HepG2 (cell line): ENCODE measurements at regions not wholly inside any gene's neighbourhood (a gene's known extent, or its start where the extent isn't known, plus 50 kb on each side); places are given as distances from the start of the nearest gene placed in this dataset.

Experiments
- ATAC-seq: fragments of 200-7000 bp; cut with Tn5 transposase; 3 replicates; pipeline ENCODE4 v1.9.1; 2020; ENCODE audit warnings: mild to moderate bottlenecking, moderate library complexity
- BruUV-seq: library from RNA; stranded (reverse); fragments of 400-500 nt; replicated peaks from 2 replicates; lab custom pipeline; 2021; lab: Mats Ljungman, UMichigan
- CTCF ChIA-PET: fragments of 300-600 bp; formaldehyde crosslinking; extraction: SDS; loops from one replicate; lab custom pipeline; 2021; ENCODE audit warnings: low total read pairs, inconsistent platforms, low intra/inter-chr PET ratio; lab: Yijun Ruan, JAX
- POLR2A ChIA-PET: fragments of 350-600 bp; sonication (Branson Sonifier 250); formaldehyde crosslinking; loops from one replicate; lab custom pipeline; 2020; ENCODE audit warnings: antibody characterized with exemption, inconsistent platforms; lab: Yijun Ruan, JAX
- DNase-seq: peaks from one replicate; pipeline ENCODE4 v3.0.0-alpha.2; 2015; ENCODE audit warnings: low spot score
- FAIRE-seq: peaks from 3 replicates; lab custom pipeline; 2011; peaks lifted over from hg19 to GRCh38; lab: Jason Lieb, UNC
- H2AFZ ChIP-seq: one replicate; pipeline ENCODE4 v1.6.1; 2011; ENCODE audit warnings: low read length, inconsistent platforms
- H3K27ac ChIP-seq: fragments of 300-600 bp; 3 replicates; pipeline ENCODE4 v1.8.0; 2011; ENCODE audit warnings: mixed run types, mild to moderate bottlenecking, mixed read lengths, low read length, inconsistent platforms; ENCODE audit not compliant: insufficient read depth; ENCODE audit errors: extremely low read length
- H3K27me3 ChIP-seq, 2 experiments: fragments of 200-600 bp in 1 of 2; 2 replicates in 1 of 2; 3 replicates in 1 of 2; pipeline versions ENCODE4 v1.6.0 to v1.8.0; 2011; ENCODE audit warnings: low read length in 2 of 2, mild to moderate bottlenecking in 2 of 2, moderate library complexity in 2 of 2, inconsistent platforms in 1 of 2; ENCODE audit not compliant: insufficient read depth in 2 of 2, control insufficient read depth in 1 of 2
- H3K36me3 ChIP-seq, 2 experiments: fragments of 200-600 bp in 1 of 2; replicated peaks in 1 of 2; 2 replicates in 1 of 2; 3 replicates in 1 of 2; pipeline versions ENCODE4 v1.5.1 to v1.8.0; 2011; ENCODE audit warnings: low read length in 2 of 2, inconsistent platforms in 1 of 2; ENCODE audit not compliant: insufficient read depth in 2 of 2, control insufficient read depth in 1 of 2
- H3K4me1 ChIP-seq: 2 replicates; pipeline ENCODE4 v1.5.1; 2012; ENCODE audit warnings: low read length, inconsistent platforms; ENCODE audit not compliant: insufficient read depth
- H3K4me2 ChIP-seq: 2 replicates; pipeline ENCODE4 v1.6.0; 2011; ENCODE audit warnings: low read depth, low read length, inconsistent platforms
- H3K4me3 ChIP-seq, 3 experiments: fragments of 200-600 bp in 1 of 3; sonication (generic), shearing (Covaris generic) in 1 of 3; replicated peaks in 1 of 3; 2 replicates each; pipeline ENCODE4 v1.5.1; 2011 to 2016; ENCODE audit warnings: low read length in 3 of 3, inconsistent platforms in 2 of 3, low read depth in 2 of 3, mild to moderate bottlenecking in 2 of 3, control low read depth in 1 of 3, mixed read lengths in 1 of 3; ENCODE audit not compliant: insufficient read depth in 1 of 3
- H3K79me2 ChIP-seq: one replicate; pipeline ENCODE4 v1.6.1; 2011; ENCODE audit warnings: low read length, inconsistent platforms; ENCODE audit not compliant: insufficient read depth
- H3K9ac ChIP-seq: 2 replicates; pipeline ENCODE4 v1.6.0; 2011; ENCODE audit warnings: mild to moderate bottlenecking, low read depth, low read length, inconsistent platforms; ENCODE audit not compliant: insufficient read depth
- H3K9me3 ChIP-seq: 2 replicates; pipeline ENCODE4 v1.5.1; 2012; ENCODE audit warnings: mild to moderate bottlenecking, low read length
- H4K20me1 ChIP-seq: 2 replicates; pipeline ENCODE4 v1.6.0; 2011; ENCODE audit warnings: inconsistent platforms, mild to moderate bottlenecking, low read length, moderate library complexity; ENCODE audit not compliant: insufficient read depth
- IKZF1 ChIP-seq: fragments of 450-650 bp; IDR thresholded peaks from 2 replicates; pipeline ENCODE4 v1.7.1; 2016
- MYNN ChIP-seq: sonication (generic); formaldehyde crosslinking; IDR thresholded peaks from 2 replicates; pipeline ENCODE4 v1.4.0; 2020; ENCODE audit warnings: mild to moderate bottlenecking, low read depth, missing genetic modification reagents
- NKX3-1 ChIP-seq: sonication (generic); formaldehyde crosslinking; IDR thresholded peaks from 2 replicates; pipeline ENCODE4 v1.5.0; 2020; ENCODE audit warnings: missing genetic modification reagents
- PRDM15 ChIP-seq: sonication (generic); formaldehyde crosslinking; IDR thresholded peaks from 2 replicates; pipeline ENCODE4 v1.4.0; 2020; ENCODE audit warnings: missing genetic modification reagents
- REL ChIP-seq: sonication (generic); formaldehyde crosslinking; conservative IDR thresholded peaks from 2 replicates; pipeline ENCODE4 v1.8.0; 2022; ENCODE audit warnings: mild to moderate bottlenecking, missing genetic modification reagents, moderate library complexity
- SOX5 ChIP-seq: IDR thresholded peaks from 2 replicates; pipeline ENCODE4 v1.6.1; 2016; ENCODE audit warnings: borderline replicate concordance
- ZNF235 ChIP-seq: sonication (generic); formaldehyde crosslinking; IDR thresholded peaks from 2 replicates; pipeline ENCODE4 v1.8.1; 2023; ENCODE audit warnings: mild to moderate bottlenecking, missing genetic modification reagents, borderline replicate concordance
- ZNF850 ChIP-seq: sonication (generic); formaldehyde crosslinking; conservative IDR thresholded peaks from 2 replicates; pipeline ENCODE4 v1.9.0; 2021; ENCODE audit warnings: mild to moderate bottlenecking, missing genetic modification reagents
- ZXDC ChIP-seq: sonication (generic); formaldehyde crosslinking; IDR thresholded peaks from 2 replicates; pipeline ENCODE4 v1.5.0; 2020; ENCODE audit warnings: mild to moderate bottlenecking, missing genetic modification reagents
- WGBS: methylation state at CpG from one replicate; pipeline ENCODE4 v1.1.6; 2017; ENCODE audit warnings: low lambda C conversion rate; 5-methylcytosine and 5-hydroxymethylcytosine counted together
- in situ Hi-C: cut with HindIII; loops from 2 replicates; pipeline ENCODE4 v1.10.0; 2017; ENCODE audit warnings: low pct_unique_long_range_greater_than_20kb; ENCODE audit not compliant: extremely low pct_ligation_motif_present
- intact Hi-C: fragments of 100-400 bp; cut with micrococcal nuclease; formaldehyde crosslinking; loops from one replicate; pipeline ENCODE4 v1.10.0; 2022; ENCODE audit not compliant: unreplicated experiment

- CTCF ChIA-PET = no interaction called here
- WGBS = 49% methylated on average over 10 of the region's 10 CpGs
Measured at GRCh38 chr4:24226023-24226422, 336.2 kb upstream of the PPARGC1A start.

More at GRCh38 chr4:24226023-24226422, 336.2 kb upstream of the PPARGC1A start:
- no peaks in the 10 kb centered on the region for H3K9me3 ChIP-seq
- H3K36me3 ChIP-seq = no peaks in the 10 kb centered on the region
- intact Hi-C loops (no loop called here), in situ Hi-C loops (no loop called here)
- H4K20me1 ChIP-seq = no peaks in the 10 kb centered on the region
- H3K27me3 ChIP-seq = no peaks in the 10 kb centered on the region
- no peak overlapping the region for H3K27ac ChIP-seq
- H2AFZ ChIP-seq = no peak overlapping the region
- no peaks in the 10 kb centered on the region for H3K4me1 ChIP-seq
- H3K9ac ChIP-seq = no peak overlapping the region
- no peak for DNase-seq
- POLR2A ChIA-PET = no interaction called here
- ATAC-seq = no peak
- no peak for FAIRE-seq
- no peak overlapping the region for H3K4me2 ChIP-seq
- no peaks in the 10 kb centered on the region for H3K79me2 ChIP-seq
- no TSS peak for BruUV-seq
- no peak for TF ChIP-seq IKZF1
- TF ChIP-seq ZNF850 (CRISPR knock-in tag) = no peak
- TF ChIP-seq REL (CRISPR knock-in tag) = no peak
- no peak for TF ChIP-seq ZXDC (CRISPR knock-in tag)
- TF ChIP-seq ZNF235 = no peak
- TF ChIP-seq SOX5 = no peak
- no peak for TF ChIP-seq NKX3-1
- no peak for TF ChIP-seq MYNN (CRISPR knock-in tag)
- TF ChIP-seq PRDM15 (CRISPR knock-in tag) = no peak
- H3K4me3 ChIP-seq = no peak overlapping the region
